ENCODE measurements at regions not wholly inside any gene's neighbourhood (a gene's known extent, or its start where the extent isn't known, plus 50 kb on each side); places are given as distances from the start of the nearest gene placed in this dataset.

DNA sequence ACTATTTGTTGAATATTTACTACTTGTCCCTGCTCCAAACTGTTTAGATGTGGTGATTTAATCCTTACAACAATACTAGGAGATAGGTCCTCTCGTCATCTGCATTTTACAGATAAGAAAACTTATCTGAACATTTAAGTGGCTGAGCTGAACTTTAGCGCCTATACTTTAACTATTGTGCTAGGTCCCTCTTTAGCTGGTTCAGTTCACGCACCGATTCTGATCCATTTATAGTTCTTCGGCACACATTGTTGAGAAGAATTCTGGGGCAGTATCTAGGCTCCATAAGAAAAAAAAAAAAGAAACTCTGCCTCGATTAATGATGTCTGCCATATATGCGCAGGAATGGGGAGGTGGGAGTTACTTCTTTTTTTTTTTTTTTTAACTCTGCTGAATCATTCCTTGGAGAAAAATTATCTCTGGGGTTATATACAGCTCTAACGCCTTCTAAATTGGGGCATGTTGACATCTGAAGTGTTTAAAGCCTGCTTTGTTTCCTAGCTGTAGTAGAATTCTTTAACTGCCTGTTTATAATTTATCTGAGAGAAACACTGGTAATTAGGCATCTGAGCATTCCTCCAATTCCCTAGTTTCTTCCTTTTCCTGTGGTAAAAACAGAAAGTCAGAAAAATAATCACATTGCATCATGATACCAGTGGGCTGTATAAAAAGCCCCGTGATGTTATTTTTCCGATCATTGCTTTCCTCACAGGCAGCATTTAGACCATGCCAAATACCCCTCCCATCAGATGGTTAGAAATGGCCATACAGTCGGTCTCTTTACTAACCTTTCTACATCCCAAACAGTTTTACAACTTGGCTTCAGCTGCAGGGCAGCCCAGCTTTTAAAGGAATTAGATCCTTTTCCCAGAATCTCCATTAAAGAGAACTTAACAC lies 98.5 kb upstream of the KDM7A start:
- Histone ChIP-seq H3K79me2 (ENCODE audit: insufficient read depth, low read length) (no peaks in the 10 kb centered on the region), H3K9ac (ENCODE audit: insufficient read depth, low read depth, low read length) (no peak overlapping the region), H3K9me3 (ENCODE audit: low read length) (no peaks in the 10 kb centered on the region), H3K4me3 (replicated peaks in 1 of 3; ENCODE audit: insufficient read depth in 1 of 3, low read depth in 2 of 3, low read length in 3 of 3) (no peak overlapping the region), H3K36me3 (replicated peaks in 1 of 2; ENCODE audit: control insufficient read depth in 1 of 2, insufficient read depth in 2 of 2, low read length in 2 of 2) (no peaks in the 10 kb centered on the region), H4K20me1 (ENCODE audit: insufficient read depth, low read length) (no peaks in the 10 kb centered on the region), H2AFZ (ENCODE audit: low read length) (no peak overlapping the region), H3K27ac (ENCODE audit: extremely low read length, insufficient read depth, low read length) (no peak overlapping the region), H3K27me3 (ENCODE audit: control insufficient read depth in 1 of 2, insufficient read depth in 2 of 2, low read length in 2 of 2) (peaks cover 0 to 13% of the 10 kb centered on the region in 2 experiments; a peak in 2 of 5 replicates), H3K4me2 (ENCODE audit: low read depth, low read length) (no peak overlapping the region), H3K4me1 (ENCODE audit: insufficient read depth, low read length) (no peaks in the 10 kb centered on the region)
- ChIA-PET CTCF (ENCODE audit: low intra/inter-chr PET ratio, low total read pairs) (no interaction called here), POLR2A (interaction anchor here (1.5 kb wide), 1 partner anchor 23 kb away, joined by 3 read pairs; no protein-coding TSS in a partner anchor)
- DNase-seq (ENCODE audit: low spot score): no peak
- FAIRE-seq: no peak
- BruUV-seq (replicated peaks): no TSS peak
- TF ChIP-seq ZNF224 (CRISPR knock-in tag; IDR thresholded peaks at IDR 0.05) (no peak), MAFK (conservative IDR thresholded peaks at IDR 0.05 in 1 of 2, IDR thresholded peaks at IDR 0.05 in 1 of 2; ENCODE audit: low read length in 2 of 2) (no peak)
- TF ChIP-seq, protein P1, sequence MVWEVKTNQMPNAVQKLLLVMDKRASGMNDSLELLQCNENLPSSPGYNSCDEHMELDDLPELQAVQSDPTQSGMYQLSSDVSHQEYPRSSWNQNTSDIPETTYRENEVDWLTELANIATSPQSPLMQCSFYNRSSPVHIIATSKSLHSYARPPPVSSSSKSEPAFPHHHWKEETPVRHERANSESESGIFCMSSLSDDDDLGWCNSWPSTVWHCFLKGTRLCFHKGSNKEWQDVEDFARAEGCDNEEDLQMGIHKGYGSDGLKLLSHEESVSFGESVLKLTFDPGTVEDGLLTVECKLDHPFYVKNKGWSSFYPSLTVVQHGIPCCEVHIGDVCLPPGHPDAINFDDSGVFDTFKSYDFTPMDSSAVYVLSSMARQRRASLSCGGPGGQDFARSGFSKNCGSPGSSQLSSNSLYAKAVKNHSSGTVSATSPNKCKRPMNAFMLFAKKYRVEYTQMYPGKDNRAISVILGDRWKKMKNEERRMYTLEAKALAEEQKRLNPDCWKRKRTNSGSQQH (CRISPR knock-in tag; IDR thresholded peaks at IDR 0.05; ENCODE audit: low read depth): no peak
- TF ChIP-seq, protein P2, sequence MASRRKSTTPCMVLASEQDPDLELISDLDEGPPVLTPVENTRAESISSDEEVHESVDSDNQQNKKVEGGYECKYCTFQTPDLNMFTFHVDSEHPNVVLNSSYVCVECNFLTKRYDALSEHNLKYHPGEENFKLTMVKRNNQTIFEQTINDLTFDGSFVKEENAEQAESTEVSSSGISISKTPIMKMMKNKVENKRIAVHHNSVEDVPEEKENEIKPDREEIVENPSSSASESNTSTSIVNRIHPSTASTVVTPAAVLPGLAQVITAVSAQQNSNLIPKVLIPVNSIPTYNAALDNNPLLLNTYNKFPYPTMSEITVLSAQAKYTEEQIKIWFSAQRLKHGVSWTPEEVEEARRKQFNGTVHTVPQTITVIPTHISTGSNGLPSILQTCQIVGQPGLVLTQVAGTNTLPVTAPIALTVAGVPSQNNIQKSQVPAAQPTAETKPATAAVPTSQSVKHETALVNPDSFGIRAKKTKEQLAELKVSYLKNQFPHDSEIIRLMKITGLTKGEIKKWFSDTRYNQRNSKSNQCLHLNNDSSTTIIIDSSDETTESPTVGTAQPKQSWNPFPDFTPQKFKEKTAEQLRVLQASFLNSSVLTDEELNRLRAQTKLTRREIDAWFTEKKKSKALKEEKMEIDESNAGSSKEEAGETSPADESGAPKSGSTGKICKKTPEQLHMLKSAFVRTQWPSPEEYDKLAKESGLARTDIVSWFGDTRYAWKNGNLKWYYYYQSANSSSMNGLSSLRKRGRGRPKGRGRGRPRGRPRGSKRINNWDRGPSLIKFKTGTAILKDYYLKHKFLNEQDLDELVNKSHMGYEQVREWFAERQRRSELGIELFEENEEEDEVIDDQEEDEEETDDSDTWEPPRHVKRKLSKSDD (CRISPR knock-in tag; IDR thresholded peaks at IDR 0.05; ENCODE audit: low read depth): no peak
- TF ChIP-seq, protein P3, sequence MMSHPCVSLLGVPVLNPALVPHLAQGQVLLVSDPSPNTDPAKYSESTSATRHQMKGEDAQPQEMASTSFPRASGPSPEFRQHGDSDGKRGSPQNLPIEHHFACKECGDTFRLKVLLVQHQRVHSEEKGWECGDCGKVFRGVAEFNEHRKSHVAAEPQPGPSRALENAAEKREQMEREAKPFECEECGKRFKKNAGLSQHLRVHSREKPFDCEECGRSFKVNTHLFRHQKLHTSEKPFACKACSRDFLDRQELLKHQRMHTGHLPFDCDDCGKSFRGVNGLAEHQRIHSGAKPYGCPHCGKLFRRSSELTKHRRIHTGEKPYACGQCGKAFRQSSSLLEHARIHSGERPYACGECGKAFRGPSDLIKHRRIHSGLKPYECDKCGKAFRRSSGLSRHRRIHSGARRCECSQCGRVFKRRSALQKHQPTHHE (CRISPR knock-in tag; IDR thresholded peaks at IDR 0.05; ENCODE audit: borderline replicate concordance): no peak
- TF ChIP-seq, protein P4, sequence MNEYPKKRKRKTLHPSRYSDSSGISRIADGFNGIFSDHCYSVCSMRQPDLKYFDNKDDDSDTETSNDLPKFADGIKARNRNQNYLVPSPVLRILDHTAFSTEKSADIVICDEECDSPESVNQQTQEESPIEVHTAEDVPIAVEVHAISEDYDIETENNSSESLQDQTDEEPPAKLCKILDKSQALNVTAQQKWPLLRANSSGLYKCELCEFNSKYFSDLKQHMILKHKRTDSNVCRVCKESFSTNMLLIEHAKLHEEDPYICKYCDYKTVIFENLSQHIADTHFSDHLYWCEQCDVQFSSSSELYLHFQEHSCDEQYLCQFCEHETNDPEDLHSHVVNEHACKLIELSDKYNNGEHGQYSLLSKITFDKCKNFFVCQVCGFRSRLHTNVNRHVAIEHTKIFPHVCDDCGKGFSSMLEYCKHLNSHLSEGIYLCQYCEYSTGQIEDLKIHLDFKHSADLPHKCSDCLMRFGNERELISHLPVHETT (CRISPR knock-in tag; conservative IDR thresholded peaks at IDR 0.05): no peak
- TF ChIP-seq, protein P5, sequence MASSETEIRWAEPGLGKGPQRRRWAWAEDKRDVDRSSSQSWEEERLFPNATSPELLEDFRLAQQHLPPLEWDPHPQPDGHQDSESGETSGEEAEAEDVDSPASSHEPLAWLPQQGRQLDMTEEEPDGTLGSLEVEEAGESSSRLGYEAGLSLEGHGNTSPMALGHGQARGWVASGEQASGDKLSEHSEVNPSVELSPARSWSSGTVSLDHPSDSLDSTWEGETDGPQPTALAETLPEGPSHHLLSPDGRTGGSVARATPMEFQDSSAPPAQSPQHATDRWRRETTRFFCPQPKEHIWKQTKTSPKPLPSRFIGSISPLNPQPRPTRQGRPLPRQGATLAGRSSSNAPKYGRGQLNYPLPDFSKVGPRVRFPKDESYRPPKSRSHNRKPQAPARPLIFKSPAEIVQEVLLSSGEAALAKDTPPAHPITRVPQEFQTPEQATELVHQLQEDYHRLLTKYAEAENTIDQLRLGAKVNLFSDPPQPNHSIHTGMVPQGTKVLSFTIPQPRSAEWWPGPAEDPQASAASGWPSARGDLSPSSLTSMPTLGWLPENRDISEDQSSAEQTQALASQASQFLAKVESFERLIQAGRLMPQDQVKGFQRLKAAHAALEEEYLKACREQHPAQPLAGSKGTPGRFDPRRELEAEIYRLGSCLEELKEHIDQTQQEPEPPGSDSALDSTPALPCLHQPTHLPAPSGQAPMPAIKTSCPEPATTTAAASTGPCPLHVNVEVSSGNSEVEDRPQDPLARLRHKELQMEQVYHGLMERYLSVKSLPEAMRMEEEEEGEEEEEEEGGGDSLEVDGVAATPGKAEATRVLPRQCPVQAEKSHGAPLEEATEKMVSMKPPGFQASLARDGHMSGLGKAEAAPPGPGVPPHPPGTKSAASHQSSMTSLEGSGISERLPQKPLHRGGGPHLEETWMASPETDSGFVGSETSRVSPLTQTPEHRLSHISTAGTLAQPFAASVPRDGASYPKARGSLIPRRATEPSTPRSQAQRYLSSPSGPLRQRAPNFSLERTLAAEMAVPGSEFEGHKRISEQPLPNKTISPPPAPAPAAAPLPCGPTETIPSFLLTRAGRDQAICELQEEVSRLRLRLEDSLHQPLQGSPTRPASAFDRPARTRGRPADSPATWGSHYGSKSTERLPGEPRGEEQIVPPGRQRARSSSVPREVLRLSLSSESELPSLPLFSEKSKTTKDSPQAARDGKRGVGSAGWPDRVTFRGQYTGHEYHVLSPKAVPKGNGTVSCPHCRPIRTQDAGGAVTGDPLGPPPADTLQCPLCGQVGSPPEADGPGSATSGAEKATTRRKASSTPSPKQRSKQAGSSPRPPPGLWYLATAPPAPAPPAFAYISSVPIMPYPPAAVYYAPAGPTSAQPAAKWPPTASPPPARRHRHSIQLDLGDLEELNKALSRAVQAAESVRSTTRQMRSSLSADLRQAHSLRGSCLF (CRISPR knock-in tag; IDR thresholded peaks at IDR 0.05; ENCODE audit: borderline replicate concordance): no peak
- TF ChIP-seq, protein P6, sequence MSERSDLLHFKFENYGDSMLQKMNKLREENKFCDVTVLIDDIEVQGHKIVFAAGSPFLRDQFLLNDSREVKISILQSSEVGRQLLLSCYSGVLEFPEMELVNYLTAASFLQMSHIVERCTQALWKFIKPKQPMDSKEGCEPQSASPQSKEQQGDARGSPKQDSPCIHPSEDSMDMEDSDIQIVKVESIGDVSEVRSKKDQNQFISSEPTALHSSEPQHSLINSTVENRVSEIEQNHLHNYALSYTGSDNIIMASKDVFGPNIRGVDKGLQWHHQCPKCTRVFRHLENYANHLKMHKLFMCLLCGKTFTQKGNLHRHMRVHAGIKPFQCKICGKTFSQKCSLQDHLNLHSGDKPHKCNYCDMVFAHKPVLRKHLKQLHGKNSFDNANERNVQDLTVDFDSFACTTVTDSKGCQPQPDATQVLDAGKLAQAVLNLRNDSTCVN (CRISPR knock-in tag; IDR thresholded peaks at IDR 0.05; ENCODE audit: borderline replicate concordance): no peak
- WGBS (ENCODE audit: low lambda C conversion rate): 52% methylated on average over 11 of the region's 11 CpGs
- in situ Hi-C loops (cut with HindIII; ENCODE audit: extremely low pct_ligation_motif_present, low pct_unique_long_range_greater_than_20kb): no loop called here
- ATAC-seq: no peak
- intact Hi-C loops (cut with micrococcal nuclease; ENCODE audit: unreplicated experiment): no loop called here

All from HepG2 (cell line).